GM21526 (cell line): ENCODE measurements at regions not wholly inside any gene's neighbourhood (a gene's known extent, or its start where the extent isn't known, plus 50 kb on each side); places are given as distances from the start of the nearest gene placed in this dataset.
"Not testable (repeated sequence)": the region's sequence is repeated elsewhere in the genome, so short reads cannot be mapped to it uniquely, and the experiment has no call there.

ENCODE experiments used
- ATAC-seq: cut with Tn5 transposase; IDR thresholded peaks from one replicate; pipeline ENCODE4 v1.9.1; 2021; ENCODE audit warnings: moderate library complexity; ENCODE audit not compliant: unreplicated experiment, low FRiP score

GRCh38 chrX:65837875-65838549, 170.6 kb downstream of the MSN start:
- no peak for ATAC-seq

- ATAC-seq, result no peak
Observed at GRCh38 chrX:65831268-65831667, 163.8 kb downstream of the MSN start.

DNA sequence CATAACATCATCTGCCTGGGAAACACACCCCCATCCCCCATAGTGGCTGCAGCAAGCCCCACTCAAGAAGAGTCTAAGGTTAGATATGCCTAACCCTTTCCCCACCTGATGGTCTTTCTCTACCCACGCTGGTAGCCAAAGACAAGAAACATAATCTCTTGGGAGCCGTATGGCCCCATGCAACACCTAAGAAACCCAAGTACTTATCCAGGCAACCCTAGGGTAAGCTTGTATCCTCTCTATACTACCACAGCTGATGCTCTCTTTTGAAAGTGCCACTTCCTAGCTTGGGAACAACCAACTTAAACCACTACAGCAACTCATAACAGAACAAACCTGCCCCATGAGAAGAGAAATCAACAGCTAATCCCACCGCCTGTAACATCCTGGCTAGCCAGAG, 161.1 kb downstream of the MSN start:
- ATAC-seq, result no peak

DNA sequence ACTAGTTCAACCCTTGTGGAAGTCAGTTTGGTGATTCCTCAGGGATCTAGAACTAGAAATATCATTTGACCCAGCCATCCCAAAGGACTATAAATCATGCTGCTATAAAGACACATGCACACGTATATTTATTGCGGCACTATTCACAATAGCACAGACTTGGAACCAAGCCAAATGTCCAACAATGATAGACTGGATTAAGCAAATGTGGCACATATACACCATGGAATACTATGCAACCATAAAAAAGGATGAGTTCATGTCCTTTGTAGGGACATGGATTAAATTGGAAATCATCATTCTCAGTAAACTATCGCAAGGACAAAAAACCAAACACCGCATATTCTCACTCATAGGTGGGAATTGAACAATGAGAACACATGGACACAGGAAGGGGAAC, 157.8 kb downstream of the MSN start:
- ATAC-seq, result not testable (repeated sequence)

DNA sequence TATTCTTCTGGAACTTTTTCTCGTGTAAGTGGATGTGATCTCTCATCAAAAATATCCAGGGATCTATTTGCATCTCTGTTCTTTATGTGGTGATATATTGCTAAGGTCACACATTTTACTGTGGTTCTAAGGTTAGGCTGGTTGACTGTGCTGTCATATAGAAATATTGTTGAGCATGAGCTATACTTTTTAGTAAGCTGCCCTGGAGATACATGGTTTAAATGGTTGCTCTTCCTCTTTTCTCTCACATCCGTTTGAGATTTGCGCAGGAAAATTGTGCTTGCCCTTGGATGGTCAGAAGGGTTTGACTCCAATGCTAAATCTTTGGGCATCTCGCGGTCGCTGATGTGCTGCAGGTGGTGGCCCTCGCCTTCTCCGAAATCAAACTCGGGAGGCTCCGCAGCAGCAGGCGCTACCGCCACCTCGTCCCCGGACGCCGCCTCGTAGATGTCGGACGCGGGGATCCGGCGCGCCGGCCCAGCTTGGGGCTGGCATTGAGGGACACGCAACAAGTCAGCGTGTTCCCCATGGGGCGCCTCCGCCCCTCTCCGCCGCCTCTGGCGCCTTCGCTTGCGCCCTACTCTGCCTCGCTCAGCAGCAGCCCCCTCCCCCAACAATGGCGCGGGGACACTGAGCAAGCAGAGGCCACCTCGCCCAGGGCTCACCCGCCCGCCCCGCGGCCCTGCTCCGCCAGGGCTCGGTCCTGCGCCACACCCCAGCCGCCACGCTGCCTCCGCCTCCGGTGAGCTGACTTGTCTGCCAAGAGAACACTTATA, 154.5 kb downstream of the MSN start:
- ATAC-seq, result no peak

GRCh38 chrX:65819983-65820382, 152.5 kb downstream of the MSN start:
- ATAC-seq, result not testable (repeated sequence)

GRCh38 chrX:65813245-65813644, 145.8 kb downstream of the MSN start:
- no peak for ATAC-seq

- no peak for ATAC-seq
Observed at GRCh38 chrX:65811558-65812228, 144.2 kb downstream of the MSN start.
